Astrocyte of the cerebellum (primary cell): ENCODE measurements at regions not wholly inside any gene's neighbourhood (a gene's known extent, or its start where the extent isn't known, plus 50 kb on each side); places are given as distances from the start of the nearest gene placed in this dataset.
A peak's percentile ranks its signal among the peaks of the same experiment; 100 is the strongest.

Experiments
- DNase-seq: peaks from one replicate; pipeline ENCODE4 v3.0.0-alpha.2; 2011; ENCODE audit warnings: low read depth
- H3K4me3 ChIP-seq: 2 replicates; pipeline ENCODE4 v1.5.1; 2011; ENCODE audit warnings: mild to moderate bottlenecking, low read depth, low read length, moderate library complexity
- CTCF ChIP-seq: IDR thresholded peaks from 2 replicates; pipeline ENCODE4 v1.5.1; 2012; ENCODE audit warnings: low read length, low read depth, moderate library complexity, mild to moderate bottlenecking; ENCODE audit errors: missing control alignments
- in situ Hi-C: cut with HindIII; loops from 2 replicates; pipeline ENCODE4 v1.10.0; 2017; ENCODE audit warnings: low sequenced_read_pairs

DNA sequence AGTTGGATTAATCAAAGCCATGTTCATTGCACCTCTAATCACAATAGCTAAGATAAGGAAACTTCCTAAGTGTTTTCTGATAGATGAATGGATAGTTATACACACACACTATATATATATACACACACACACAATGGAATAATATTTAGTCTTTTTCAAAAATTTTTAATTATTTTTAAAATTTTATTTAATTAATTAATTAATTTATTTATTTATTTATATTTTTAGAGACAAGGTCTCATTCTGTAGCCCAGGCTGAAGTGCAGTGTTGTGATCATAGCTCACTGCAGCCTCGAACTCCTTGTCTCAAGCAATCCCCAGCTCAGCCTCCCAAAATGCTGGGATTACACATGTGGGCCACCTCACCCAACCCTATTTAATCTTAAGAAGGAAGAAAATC, 481.0 kb upstream of the TNP1 start:
- no peak for TF ChIP-seq CTCF
- no peak for DNase-seq
- in situ Hi-C loops, result no loop called here
- H3K4me3 ChIP-seq, result no peak overlapping the region

DNA sequence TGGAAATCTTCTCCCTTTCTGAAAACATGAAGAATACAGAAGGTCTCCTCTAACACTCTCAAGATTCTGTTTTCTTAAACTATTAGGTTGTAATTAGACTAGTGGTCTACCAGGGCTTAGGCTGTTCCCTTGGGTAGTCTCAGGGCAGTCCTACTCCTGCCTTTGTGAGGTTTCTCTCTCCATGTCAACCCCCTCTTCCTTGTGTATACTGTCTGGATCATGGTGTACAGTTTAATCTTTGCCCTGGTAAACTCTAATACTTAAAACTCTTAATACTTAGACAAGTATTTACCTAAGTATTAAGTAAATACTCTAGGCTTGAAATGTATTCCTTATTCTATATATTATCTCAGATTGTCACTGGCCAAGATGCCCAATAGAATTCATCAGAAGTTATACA, 480.3 kb upstream of the TNP1 start:
- DNase-seq, result no peak
- no peak for TF ChIP-seq CTCF
- H3K4me3 ChIP-seq, result no peak overlapping the region
- in situ Hi-C loops, result no loop called here

GRCh38 chr2:217339753-217340152, 479.9 kb upstream of the TNP1 start:
- no peak for TF ChIP-seq CTCF
- in situ Hi-C loops, result no loop called here
- H3K4me3 ChIP-seq, result no peak overlapping the region
- no peak for DNase-seq

DNA sequence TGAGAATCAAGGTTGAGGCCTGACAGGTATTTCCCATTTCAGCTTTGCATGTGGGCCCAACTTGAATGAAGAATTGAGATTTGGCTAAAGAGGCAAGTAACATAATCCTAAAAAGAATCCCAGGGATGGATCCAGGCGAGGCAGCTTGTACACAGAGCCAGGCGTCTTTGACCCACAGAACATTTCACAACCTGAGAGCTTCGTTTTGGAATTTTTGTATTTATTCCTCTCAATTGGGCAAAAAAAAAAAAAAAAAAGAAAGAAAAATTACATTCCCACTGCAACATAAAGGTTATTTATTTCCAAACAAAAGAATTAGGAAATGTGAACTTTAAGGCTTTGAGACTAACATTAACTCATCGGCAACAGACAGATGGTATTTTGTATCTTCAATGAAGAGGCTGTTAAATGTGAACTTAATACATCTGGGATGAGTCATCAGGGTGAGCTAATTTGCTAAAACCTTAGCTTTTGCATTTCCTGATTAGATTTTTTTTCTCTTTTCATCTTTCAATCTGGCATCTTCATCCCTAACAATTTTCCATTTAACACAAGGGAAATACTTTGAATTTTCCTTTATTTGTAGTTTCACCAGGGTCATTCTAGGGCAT, 478.5 kb upstream of the TNP1 start:
- in situ Hi-C loops, result no loop called here
- TF ChIP-seq CTCF, result no peak

DNA sequence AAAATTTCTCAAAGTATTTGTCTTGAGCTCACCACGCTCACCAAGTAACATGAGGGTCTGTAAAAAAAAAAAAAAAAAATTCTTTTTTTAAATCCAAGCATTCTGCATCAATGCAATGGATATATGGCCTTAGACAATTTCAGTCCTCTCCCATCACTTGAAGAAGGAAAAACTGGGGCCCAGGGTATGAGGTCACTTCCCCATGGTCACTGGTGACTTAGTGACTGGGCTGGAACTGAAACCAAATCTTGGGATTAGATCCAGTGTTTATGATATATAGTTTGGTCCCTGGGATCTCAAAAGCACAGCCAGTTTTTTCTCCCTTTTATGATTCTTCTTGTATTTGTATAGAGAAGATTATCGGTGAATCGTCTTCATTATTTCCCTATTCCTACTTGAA, 477.9 kb upstream of the TNP1 start:
- in situ Hi-C loops, result no loop called here
- no peak for TF ChIP-seq CTCF
- no peak overlapping the region for H3K4me3 ChIP-seq
- DNase-seq, result no peak

More for the DNA sequence above, 478.5 kb upstream of the TNP1 start:
- no peak overlapping the region for H3K4me3 ChIP-seq
- peak; percentile 41 for DNase-seq

- DNase-seq, result no peak
- no peak for TF ChIP-seq CTCF
- in situ Hi-C loops, result no loop called here
- no peak overlapping the region for H3K4me3 ChIP-seq
Measured at GRCh38 chr2:217336694-217337093, 476.8 kb upstream of the TNP1 start.

DNA sequence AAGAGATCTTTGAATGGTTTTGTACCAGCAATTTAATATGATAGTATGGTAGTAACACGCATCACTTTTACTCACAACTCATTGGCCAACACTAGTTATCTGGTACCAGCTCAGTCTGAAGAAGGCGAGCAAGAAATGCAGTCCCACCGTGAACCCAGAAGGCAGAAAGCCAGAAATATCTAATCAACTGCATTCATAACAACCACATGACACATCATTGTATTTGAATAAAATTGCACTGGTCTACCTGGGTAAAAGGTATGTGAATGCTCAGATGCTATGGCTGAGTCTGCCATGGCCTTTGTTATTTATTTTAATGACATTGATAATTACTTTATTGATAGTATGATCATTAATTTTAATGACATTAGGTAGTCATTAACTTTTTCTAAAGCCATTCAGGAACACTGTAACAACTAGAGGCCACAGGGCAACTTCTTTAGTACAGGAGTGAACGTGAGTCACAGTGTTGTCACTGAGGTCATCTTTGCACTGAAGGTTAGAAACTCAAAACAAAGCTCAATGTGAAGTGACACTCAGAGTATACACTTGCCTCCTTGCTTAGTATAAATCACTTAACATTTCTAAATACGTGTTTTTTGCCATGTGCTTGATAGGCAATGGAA, 475.6 kb upstream of the TNP1 start:
- no peak for TF ChIP-seq CTCF
- no peak overlapping the region for H3K4me3 ChIP-seq
- DNase-seq, result no peak
- in situ Hi-C loops, result no loop called here
